Activated CD8-positive, alpha-beta memory T cell treated with anti-CD3 and anti-CD28 coated beads for 1 hour (primary cell): ENCODE measurements at regions not wholly inside any gene's neighbourhood (a gene's known extent, or its start where the extent isn't known, plus 50 kb on each side); places are given as distances from the start of the nearest gene placed in this dataset.
"Not testable (repeated sequence)": the region's sequence is repeated elsewhere in the genome, so short reads cannot be mapped to it uniquely, and the experiment has no call there.

ENCODE experiments used
- DNase-seq, 2 donors: peaks; one replicate each; pipeline ENCODE4 v3.0.0-alpha.2; 2020; ENCODE audit warnings: low read depth in 1 of 2; ENCODE audit errors: extremely low read depth in 1 of 2

GRCh38 chrX:4613651-4614050 is 900.2 kb upstream of the PRKX start:
- DNase-seq, result not testable (repeated sequence)

- DNase-seq, result no peak
These were observed 875.4 kb upstream of the PRKX start for GRCh38 chrX:4588893-4589292.

GRCh38 chrX:4588466-4588865 is 875.0 kb upstream of the PRKX start:
- no peak for DNase-seq

- DNase-seq, result no peak
These were observed 874.6 kb upstream of the PRKX start for GRCh38 chrX:4588056-4588455.

GRCh38 chrX:4579999-4580398 is 866.5 kb upstream of the PRKX start:
- DNase-seq, result no peak

- no peak for DNase-seq
These were observed 866.0 kb upstream of the PRKX start for GRCh38 chrX:4579480-4579879.

GRCh38 chrX:4572691-4573090 is 859.2 kb upstream of the PRKX start:
- no peak for DNase-seq

- DNase-seq, result no peak
These were observed 856.7 kb upstream of the PRKX start for GRCh38 chrX:4570151-4570550.

- DNase-seq, result no peak
These were observed 846.7 kb upstream of the PRKX start for GRCh38 chrX:4560192-4560591.

GRCh38 chrX:4550018-4550417 is 836.6 kb upstream of the PRKX start:
- DNase-seq, result no peak

- peak in 1 of 2 donors; percentile 6 for DNase-seq
These were observed 833.9 kb upstream of the PRKX start for GRCh38 chrX:4547213-4547836.

GRCh38 chrX:4546178-4546577 is 832.7 kb upstream of the PRKX start:
- DNase-seq, result not testable (repeated sequence)

- DNase-seq, result no peak
These were observed 814.8 kb upstream of the PRKX start for GRCh38 chrX:4528247-4528646.

GRCh38 chrX:4485912-4486311 is 772.5 kb upstream of the PRKX start:
- no peak for DNase-seq

GRCh38 chrX:4484266-4484665 is 770.8 kb upstream of the PRKX start:
- DNase-seq, result no peak

GRCh38 chrX:4451591-4451990 is 738.1 kb upstream of the PRKX start:
- DNase-seq, result no peak

- no peak for DNase-seq
These were observed 736.7 kb upstream of the PRKX start for GRCh38 chrX:4450177-4450576.

GRCh38 chrX:4435905-4436304 is 722.5 kb upstream of the PRKX start:
- no peak for DNase-seq

- DNase-seq, result no peak
These were observed 684.0 kb upstream of the PRKX start for GRCh38 chrX:4397471-4397870.

GRCh38 chrX:4382273-4382672 is 668.8 kb upstream of the PRKX start:
- no peak for DNase-seq

- DNase-seq, result no peak
These were observed 667.3 kb upstream of the PRKX start for GRCh38 chrX:4380710-4381109.

- no peak for DNase-seq
These were observed 665.6 kb upstream of the PRKX start for GRCh38 chrX:4379071-4379470.

- DNase-seq, result no peak
These were observed 660.3 kb upstream of the PRKX start for GRCh38 chrX:4373791-4374190.
